HL-60 (cell line): ENCODE measurements at regions not wholly inside any gene's neighbourhood (a gene's known extent, or its start where the extent isn't known, plus 50 kb on each side); places are given as distances from the start of the nearest gene placed in this dataset.
"Not testable (repeated sequence)": the region's sequence is repeated elsewhere in the genome, so short reads cannot be mapped to it uniquely, and the experiment has no call there.

Experiments used
- CTCF ChIP-seq: IDR thresholded peaks from one replicate; pipeline ENCODE4 v1.5.1; 2011; ENCODE audit warnings: low read length, control low read depth, inconsistent platforms; ENCODE audit not compliant: insufficient read depth
- GABPA ChIP-seq: IDR thresholded peaks from 2 replicates; pipeline ENCODE4 v1.6.1; 2012; ENCODE audit warnings: low read depth
- POLR2AphosphoS5 ChIP-seq: IDR thresholded peaks from 2 replicates; pipeline ENCODE4 v1.6.1; 2012; ENCODE audit warnings: low read depth
- REST ChIP-seq: IDR thresholded peaks from 2 replicates; pipeline ENCODE4 v1.6.1; 2012; ENCODE audit warnings: low read depth; ENCODE audit not compliant: insufficient replicate concordance
- SPI1 ChIP-seq: IDR thresholded peaks from 2 replicates; pipeline ENCODE4 v1.6.1; 2012; ENCODE audit warnings: low read depth, mild to moderate bottlenecking, borderline replicate concordance

GRCh38 chrX:23523026-23523657 lies 144.2 kb upstream of the PRDX4 start:
- TF ChIP-seq POLR2AphosphoS5, CTCF, GABPA, SPI1, REST: not testable (repeated sequence)
